HG02642 (cell line): ENCODE measurements at regions not wholly inside any gene's neighbourhood (a gene's known extent, or its start where the extent isn't known, plus 50 kb on each side); places are given as distances from the start of the nearest gene placed in this dataset.

Experiments
- ATAC-seq: cut with Tn5 transposase; IDR thresholded peaks from one replicate; pipeline ENCODE4 v1.9.1; 2021; ENCODE audit warnings: mild to moderate bottlenecking; ENCODE audit not compliant: unreplicated experiment, poor library complexity

DNA sequence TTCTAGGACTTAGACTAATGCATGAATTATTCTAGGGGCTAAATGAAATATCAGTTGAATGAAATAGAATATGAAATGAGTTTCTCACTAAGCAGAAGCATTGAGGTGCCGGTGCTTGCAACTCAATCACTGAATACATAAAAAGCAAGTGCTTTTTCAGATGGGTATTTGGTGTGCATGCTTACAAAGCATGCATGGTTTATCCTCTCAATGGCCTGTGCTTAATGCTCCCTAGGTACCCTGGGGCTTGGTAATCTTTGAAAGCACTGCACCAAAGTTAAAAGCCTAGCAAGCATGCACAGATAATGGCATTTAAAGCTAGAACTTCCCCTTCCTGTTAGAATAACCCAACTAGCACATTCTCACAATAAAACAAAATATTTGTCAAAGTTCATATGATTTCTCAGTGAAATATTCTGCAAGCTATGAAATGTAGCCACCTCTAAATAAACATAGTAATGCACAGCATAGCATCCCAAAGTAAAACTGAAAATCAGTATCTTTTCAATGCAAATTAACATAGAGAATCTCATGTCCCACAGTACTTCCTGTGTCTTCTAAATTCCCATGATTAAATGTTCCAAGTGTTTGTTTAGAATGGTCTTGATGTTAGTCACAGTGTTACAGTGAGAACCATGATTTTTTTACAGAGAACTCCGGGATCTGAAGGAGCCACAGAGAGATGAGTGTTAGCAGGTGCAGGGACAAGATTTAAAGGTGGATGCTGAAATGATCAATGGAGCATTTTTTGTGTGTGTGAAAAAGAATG, 143.4 kb upstream of the CDH6 start:
- no peak for ATAC-seq

DNA sequence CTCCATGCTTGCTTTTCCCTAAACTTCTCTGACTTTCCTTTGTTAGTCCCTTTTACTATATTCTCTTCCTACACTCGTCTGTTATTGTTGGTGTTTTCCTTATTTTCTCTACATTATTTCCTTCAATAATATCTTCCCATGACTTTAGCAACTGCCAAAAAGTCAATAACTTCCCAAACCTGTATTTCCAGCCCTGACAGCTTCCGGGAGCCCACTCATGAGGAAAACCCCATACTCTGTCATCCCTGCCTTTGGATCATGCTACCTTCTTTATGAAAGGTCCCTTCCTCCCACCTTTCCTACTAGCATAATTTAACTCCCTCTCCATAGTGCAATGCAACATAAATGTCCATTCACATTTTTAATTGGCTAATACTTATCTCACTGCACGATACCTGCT, 144.0 kb upstream of the CDH6 start:
- no peak for ATAC-seq

DNA sequence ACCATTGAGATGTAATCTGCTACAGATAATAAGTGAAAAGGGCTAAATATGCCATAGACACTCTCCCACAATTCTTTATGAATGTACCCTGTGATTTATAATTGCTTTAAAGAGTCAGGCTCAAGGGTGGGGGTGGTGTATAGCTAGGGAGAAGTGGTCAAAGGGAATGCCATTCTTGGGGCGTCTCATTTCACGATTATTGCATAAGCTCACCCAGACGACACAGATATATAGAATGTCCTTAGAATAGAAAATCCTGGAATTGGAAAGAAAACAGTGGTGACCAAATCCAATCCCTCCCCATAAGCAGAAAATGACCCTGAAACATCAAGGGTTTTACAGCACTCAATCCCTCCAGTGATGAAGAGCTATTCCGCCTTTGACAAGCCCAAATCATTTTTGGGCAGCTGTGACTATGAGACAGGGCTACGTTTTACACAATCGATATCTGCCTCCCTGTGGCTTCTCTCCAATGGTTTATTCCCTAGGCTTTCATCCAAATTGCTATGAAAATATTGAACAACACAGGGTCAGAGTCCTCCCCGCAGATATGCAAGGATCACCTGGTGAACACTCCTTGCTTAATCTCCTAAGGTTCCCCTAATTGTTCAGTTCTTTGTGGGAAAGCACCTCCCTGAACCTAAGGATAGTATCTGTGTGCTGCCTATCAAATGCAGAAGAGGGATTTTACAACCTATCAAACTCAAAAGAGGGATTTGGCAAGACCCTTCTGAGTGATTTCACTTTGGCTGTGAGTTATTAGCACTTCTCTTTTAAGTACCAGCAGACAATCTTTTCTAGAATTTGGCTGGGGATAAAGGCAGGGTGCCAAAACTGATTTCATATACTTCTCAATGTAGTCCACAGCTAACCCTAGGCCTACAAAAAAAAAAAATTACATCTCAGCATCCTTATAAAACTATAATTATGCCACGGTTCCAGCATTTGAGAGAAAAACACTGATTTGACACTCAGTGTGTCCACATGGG, 144.9 kb upstream of the CDH6 start:
- ATAC-seq = no peak

- ATAC-seq = no peak
Measured at GRCh38 chr5:31047621-31048020, 145.9 kb upstream of the CDH6 start.

DNA sequence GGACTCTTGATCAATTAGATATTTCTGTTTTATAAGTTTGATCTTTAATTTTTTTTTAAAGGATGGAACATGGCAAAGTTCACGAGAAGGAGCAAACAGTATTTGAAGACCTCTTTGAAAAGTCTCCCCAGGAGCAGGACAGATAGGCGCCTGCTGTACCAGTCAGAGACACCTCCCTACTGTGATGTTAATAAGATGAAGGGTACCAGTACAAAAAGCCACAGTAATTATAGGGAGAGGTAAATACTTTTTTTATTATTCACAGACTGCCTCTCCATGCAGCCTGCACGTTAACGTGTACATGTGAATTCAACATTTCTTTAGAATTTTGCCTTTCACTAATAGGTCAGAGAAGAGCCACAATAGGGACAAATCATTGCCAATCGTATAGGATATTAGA, 146.5 kb upstream of the CDH6 start:
- ATAC-seq = no peak

- ATAC-seq = no peak
Measured at GRCh38 chr5:31036411-31036810, 157.1 kb upstream of the CDH6 start.

GRCh38 chr5:31033295-31033694, 160.2 kb upstream of the CDH6 start:
- ATAC-seq = no peak

DNA sequence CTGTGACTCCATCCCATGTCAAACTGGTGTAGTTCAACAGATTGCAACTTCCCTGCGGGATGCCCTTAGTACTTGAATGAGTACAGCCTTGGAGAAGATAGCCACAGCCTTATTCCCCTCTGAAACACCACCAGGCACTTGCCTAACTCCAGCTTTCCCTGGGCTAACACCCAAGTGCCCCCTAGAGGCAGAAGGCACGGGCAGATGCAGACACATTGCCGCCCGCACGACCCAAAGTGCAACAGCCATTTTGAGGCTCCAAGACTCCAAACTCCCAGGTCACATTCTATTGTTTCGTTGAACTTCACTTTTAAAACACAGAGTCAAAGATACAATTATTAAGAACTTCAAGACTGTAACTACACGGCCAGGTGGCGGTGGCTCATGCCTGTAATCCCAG, 163.6 kb upstream of the CDH6 start:
- no peak for ATAC-seq

DNA sequence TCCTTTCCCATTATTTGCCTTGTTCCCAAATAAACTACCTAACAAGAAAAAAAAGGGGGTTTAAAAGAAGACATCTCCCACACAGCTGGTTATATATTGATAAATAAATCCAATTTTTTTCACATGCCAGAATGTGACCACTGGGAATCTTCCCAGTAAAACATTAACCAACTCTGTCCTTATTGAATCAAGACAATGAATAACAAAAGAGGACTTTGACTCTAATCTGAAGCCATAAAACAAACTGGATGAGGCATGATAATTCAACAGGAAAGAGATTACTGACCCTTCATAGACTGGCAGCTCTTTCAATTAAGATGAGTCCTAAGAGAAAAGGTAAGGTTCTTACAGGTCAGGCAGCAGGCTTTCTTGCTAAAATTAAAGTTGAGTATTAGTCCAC, 165.8 kb upstream of the CDH6 start:
- ATAC-seq = no peak

- no peak for ATAC-seq
Measured at GRCh38 chr5:31023105-31023504, 170.4 kb upstream of the CDH6 start.

- no peak for ATAC-seq
Measured at GRCh38 chr5:31021181-31021624, 172.3 kb upstream of the CDH6 start.

DNA sequence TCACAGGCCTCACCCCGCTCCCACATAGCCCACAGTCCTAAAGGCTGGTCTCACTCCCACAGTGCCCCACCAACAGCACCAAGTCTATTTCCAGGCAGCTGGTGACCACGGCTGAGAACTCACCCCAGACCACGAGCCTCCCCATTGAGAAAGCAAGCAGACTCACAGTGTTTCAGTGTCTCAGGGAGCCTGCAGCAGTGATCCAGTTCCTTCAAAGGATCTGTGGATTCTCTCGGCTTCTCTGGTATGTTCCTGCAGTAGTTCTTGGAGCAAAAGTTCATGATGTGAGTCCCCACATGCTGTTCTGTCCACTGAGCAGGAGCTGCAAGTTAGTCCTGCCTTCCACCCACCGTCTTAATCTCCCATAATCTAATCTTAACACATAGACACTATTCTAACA, 185.3 kb upstream of the CDH6 start:
- ATAC-seq = no peak

GRCh38 chr5:31007672-31008071, 185.8 kb upstream of the CDH6 start:
- no peak for ATAC-seq

- ATAC-seq = no peak
Measured at GRCh38 chr5:31000287-31000686, 193.2 kb upstream of the CDH6 start.

GRCh38 chr5:30997681-30998080, 195.8 kb upstream of the CDH6 start:
- ATAC-seq = no peak

- ATAC-seq = no peak
Measured at GRCh38 chr5:30994902-30995301, 198.6 kb upstream of the CDH6 start.

DNA sequence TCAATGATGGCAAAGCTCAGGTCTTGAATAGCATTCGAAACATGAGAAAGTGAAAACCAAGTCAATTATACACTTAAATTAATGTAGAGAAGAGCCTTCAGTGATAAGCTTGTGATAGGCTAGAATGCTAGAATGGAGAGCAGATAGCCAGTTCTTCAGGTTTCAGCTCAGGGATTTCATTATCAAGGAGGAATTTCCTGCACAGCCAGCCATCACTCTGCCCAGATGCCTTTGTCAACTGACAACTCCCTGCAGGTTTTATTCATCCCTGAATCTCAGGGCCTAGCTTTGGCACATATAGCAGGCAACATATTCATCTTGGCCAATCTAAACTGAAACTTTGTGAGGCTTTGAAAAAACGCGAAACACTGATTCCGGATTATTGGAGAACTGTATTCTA, 199.3 kb upstream of the CDH6 start:
- no peak for ATAC-seq

DNA sequence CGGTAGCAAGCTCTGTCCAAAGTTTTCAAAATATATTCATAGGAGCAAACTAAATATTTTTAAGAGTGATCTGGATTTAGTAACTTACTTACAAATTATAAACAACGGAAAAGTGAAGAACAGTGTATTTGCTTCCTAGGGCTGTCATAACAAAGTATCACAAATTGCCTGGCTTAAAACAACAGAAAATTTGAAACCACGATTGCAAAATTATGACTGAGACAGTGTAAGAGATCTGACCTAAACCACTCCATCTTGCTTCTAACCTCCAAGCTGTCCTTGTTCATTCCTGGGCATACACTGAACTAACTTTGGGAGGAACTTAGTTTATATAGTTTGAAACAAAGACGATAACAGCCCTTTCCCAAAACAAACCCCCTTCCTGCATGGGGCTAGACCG, 202.0 kb upstream of the CDH6 start:
- no peak for ATAC-seq

DNA sequence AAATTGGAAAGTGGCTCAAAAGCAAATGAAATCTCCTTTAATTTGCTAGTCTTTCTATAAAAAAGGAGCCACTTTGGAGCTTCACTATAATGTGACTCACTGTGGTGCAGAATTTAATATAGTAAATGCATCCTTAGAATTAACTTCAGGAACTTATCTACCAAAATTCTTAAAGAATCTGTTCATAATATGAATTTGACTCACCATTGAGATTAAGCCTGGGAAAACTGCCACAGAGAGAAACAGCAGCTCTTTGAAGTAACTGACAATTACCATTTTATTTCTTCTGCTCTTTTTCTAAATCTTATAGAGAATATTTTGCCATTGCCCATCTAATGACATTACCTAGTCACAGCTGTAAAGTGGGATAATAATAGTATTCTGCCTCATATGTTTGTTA, 211.9 kb upstream of the CDH6 start:
- no peak for ATAC-seq

GRCh38 chr5:30968971-30969370, 224.5 kb upstream of the CDH6 start:
- ATAC-seq = no peak

GRCh38 chr5:30960036-30960435, 233.4 kb upstream of the CDH6 start:
- ATAC-seq = no peak
